HG03025 (cell line): ENCODE measurements at regions not wholly inside any gene's neighbourhood (a gene's known extent, or its start where the extent isn't known, plus 50 kb on each side); places are given as distances from the start of the nearest gene placed in this dataset.
"Not testable (repeated sequence)": the region's sequence is repeated elsewhere in the genome, so short reads cannot be mapped to it uniquely, and the experiment has no call there.

Source experiments
- ATAC-seq: cut with Tn5 transposase; IDR thresholded peaks from one replicate; pipeline ENCODE4 v1.9.1; 2021; ENCODE audit warnings: mild to moderate bottlenecking, moderate library complexity; ENCODE audit not compliant: unreplicated experiment, low FRiP score

DNA sequence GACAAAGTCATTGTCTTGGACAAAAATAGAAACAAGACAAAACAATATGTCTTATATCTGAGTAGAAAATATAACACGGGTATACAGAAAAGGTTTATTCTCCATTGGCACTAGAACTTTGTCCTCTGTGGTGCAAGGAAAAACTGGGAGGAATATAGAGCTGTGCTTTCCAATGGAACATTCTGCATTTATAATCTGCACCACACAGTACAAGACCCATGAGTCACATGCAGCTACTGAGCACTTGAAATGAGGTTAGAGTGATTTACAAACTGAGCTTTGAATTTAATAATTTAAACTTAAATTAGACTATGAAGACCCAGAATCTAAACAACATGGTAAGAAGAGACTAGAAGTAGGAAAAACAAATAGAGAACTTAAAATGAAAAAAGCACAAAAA is 86.1 kb downstream of the RAP2A start:
- no peak for ATAC-seq

- no peak for ATAC-seq
Observed at GRCh38 chr13:97520866-97521265, 86.9 kb downstream of the RAP2A start.

DNA sequence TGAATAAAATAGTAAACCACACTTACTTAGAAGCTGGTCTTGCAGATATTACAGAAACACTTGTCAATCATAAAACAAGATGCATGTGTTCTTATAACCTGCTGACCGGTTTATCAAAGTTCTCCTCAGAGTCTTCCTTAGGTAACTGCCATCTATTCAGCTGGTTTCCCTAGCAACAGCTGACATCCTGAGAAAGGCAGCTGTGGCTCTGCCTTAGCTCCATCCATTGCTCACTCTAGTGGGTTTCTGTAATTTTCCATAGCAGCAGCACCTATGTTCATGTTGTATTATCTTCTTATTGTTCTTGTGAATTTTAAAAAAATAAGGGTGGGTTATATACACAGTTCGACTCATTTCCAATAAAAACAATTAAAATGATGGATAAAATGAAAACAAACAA is 87.8 kb downstream of the RAP2A start:
- ATAC-seq, result no peak

DNA sequence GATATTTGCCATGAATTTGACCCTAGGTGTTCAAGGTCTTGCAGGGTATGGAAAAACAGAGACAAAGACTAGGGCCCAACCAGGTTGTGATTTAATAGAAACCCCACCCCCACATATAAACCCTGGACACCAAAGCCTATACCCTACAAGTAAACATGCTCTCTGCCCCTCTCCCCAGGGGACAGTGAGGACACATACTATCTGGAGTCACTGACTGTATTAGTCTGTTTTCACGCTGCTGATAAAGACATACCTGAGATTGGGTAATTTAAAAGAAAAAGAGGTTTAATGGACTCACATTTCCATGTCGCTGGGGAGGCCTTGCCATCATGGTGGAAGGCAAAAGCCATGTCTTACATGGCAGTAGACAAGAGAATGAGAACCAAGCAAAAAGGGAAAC is 88.3 kb downstream of the RAP2A start:
- ATAC-seq, result no peak

DNA sequence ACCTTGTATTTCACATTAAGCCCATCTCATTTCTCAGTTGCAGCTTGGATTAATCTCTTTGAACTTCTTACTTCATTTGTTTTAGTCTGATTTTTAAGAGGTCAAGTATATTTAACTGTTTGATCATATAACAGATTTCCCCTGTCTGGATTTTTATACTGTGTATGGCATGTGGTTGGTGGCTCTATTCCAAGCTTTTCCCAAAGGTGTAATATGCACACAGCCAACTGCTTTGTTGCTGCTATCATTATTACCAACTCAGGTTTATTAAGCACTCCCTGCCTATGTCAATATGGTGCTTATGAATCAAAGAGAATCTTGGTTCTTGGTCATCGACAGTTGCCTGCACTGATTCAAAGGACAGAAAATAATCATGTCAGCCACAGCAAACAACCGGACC is 92.6 kb downstream of the RAP2A start:
- ATAC-seq, result no peak

DNA sequence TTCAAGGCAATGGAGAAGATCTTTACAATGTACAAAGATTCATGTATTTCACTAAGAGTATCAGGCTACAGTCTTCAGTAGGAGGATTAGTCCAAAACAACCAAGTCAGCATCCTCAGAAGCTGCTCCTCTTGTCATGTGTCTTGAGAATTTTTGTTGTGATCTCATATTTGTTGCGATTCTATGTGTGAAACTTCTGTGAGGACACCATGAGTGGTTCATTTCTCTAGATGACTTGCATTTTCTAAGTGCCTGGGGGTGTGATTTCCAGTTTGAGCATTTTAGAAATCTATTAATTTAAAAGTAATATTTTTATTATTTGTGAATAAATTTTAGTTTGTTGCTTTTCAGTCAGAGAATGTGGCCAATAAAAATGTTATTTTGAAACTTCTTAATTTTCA is 94.5 kb downstream of the RAP2A start:
- no peak for ATAC-seq

- no peak for ATAC-seq
Observed at GRCh38 chr13:97534540-97534939, 100.6 kb downstream of the RAP2A start.

DNA sequence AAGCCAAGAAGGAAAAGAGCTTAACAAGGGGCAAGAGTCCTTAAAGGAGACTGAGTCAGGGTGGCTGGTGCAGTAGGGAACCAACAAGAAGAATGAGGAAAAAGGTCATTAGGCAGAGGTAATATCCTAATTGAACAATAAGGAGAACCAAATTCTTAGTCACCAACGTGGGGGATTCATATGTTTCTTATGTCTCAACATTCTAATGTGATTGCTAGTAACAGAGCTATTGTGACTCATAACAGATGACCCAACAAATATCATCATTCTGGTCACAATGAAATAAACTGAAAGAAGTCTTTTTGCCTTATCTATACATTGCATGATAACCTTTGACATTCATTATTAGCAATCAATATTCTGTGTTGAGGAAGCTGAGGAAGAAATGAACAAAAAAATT is 101.6 kb downstream of the RAP2A start:
- no peak for ATAC-seq

- ATAC-seq, result peak; percentile 63
Observed at GRCh38 chr13:97537110-97537509, 103.1 kb downstream of the RAP2A start.

DNA sequence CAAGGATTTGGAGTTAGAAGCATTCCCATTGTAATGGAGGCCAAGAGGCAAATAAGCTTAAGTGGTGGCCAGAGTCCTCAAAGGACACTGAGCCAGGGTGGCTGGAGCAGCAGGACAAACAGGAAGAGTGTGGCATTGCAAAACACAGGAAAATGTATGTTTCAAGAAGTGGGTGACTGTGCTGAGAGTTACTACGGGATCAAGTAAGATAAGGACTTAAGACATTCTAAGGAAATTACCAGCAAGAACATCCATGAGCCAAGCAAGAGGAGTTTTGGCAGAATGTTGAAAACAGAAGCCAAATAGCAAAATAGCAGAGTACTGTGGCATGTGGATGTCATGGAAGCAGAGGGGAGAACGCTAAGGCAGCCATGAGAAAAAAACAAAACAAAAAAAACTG is 104.2 kb downstream of the RAP2A start:
- no peak for ATAC-seq

DNA sequence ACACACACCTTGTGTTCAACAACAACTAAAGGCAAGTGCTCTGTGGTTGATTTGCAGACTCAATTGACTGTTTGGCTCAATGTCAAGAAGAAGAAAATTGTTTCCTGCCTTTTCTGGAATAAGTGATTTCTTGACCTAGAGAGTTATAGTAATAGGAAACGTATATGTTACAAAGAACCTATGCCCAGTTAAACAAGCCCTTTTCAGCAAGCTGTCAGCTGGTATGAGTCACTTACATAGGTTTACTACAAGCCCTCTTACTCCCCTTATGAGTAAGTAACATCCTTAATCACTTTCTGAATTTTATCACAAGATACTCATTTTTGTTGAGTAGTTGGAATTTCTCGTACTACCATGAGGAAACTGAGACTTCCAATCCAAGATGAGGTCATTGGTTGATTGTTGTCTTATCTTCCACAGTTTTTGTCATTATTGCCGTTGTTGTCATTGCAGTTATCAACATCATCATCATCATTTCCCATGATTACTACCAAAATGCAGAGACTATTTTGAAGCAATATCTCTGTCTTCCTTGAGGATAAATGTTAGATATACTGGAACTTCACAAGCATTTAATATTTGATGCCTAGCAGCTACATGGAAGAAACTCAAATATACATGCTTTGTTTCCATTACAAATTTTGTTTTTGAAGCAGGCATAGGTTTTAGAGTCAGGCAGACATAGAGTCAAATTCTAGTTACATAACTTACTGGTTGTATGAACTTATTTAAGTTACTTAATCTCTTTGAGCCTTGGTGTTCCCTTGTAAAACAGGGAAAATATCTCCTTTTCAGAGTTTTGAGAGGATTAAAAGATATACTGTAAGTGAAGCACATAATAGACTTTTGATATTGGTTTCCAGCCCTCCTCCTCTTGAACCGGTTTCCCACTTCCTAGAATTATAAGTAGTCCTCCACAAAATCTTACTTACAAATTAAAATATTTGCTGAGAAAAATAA is 106.0 kb downstream of the RAP2A start:
- no peak for ATAC-seq

DNA sequence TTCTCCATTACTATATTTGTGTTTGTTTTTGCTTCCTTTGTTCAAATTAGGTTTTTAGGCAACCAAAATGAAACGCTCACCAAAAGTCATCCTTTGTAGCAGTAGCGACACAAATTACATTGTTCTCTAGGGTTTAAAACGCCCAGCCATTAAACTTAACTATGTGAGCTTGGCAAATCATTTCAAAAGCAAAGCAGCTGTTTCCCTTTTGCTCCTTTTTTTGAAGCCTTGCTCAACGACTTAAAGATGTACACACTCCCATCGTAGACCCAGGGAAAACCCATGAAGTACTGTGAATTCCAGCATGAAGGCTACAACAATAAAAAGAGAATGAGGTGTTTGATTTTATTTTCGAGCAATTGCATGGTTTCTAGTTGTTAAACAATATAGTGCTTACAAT is 106.7 kb downstream of the RAP2A start:
- no peak for ATAC-seq

DNA sequence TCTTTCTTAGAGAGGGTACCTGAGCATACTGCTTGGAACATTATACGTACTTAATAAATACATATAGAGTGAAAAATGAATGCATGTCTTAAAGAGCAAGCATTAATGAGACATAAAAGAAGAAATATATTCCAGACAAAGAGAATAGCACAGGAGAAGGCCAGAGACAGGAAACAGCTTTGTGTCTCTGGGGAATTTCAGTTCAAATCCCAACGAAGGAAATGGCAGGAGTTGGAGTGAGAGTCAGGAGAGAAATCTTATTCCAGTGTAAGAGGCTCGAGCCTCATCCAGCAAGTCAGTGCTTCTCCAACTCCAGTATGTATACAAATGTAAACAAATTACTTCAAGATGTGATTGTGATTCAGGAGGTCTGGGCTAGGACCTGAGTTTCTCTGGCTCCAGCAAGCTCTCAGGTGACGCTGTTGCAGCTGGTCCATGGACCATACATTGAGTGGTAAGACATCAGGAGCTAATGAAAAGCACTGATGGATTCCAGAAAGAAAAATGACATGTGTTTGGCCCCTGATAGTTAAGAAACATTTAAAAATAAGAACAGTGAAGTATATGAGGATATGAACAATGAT is 108.2 kb downstream of the RAP2A start:
- ATAC-seq, result no peak

- ATAC-seq, result no peak
Observed at GRCh38 chr13:97544031-97544765, 110.2 kb downstream of the RAP2A start.

GRCh38 chr13:97544971-97545499 is 111.1 kb downstream of the RAP2A start:
- ATAC-seq, result not testable (repeated sequence)

- peak; percentile 58 for ATAC-seq
Observed at GRCh38 chr13:97548138-97548537, 114.2 kb downstream of the RAP2A start.

DNA sequence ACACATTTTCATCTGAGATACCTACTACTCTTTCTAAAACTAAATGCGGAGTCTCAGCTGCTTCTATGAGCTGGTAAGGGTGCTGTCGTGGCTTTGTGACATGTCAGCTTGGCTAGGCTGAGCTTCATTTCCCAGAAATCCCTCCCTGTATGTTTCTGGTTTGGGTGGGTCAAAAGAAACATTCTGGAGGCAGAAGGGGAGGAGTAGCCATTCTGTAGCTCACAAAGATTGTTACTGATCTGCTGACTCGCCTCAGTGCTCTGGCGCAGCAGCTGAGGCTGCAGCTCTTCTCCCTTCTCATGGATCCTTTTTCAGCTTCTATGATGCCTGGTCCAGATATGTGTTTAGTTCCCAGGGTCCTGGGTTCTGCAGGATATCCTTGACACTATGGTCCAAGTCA is 114.7 kb downstream of the RAP2A start:
- ATAC-seq, result no peak

- ATAC-seq, result no peak
Observed at GRCh38 chr13:97549201-97549600, 115.2 kb downstream of the RAP2A start.

GRCh38 chr13:97554496-97554895 is 120.5 kb downstream of the RAP2A start:
- no peak for ATAC-seq

DNA sequence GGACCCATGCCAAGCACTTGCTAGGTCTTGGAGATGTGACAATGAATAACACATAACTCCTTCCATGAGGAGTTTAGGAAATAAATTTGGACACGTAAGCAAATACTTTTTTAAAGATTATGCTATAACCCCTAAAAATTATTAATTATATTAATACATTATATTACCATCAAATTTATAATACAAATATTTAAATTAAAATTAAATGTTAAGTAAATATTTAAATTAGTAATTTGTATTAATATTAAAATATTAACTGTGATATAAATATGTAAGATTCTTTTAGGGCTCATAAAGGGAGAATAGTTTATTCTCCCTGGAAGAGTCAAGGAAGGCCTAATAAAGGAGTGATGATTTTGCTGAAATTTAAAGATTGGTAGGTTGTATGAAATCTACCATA is 121.1 kb downstream of the RAP2A start:
- no peak for ATAC-seq

GRCh38 chr13:97559030-97559429 is 125.1 kb downstream of the RAP2A start:
- ATAC-seq, result no peak
